Rectal smooth muscle tissue (tissue), 1 donor: ENCODE measurements at regions not wholly inside any gene's neighbourhood (a gene's known extent, or its start where the extent isn't known, plus 50 kb on each side); places are given as distances from the start of the nearest gene placed in this dataset.

ENCODE experiments used
- H3K27ac ChIP-seq: one replicate; pipeline ENCODE4 v1.7.0; 2013; ENCODE audit warnings: low read depth, low read length, inconsistent platforms
- H3K27me3 ChIP-seq: one replicate; pipeline ENCODE4 v1.7.0; 2013; ENCODE audit warnings: low read length; ENCODE audit not compliant: control insufficient read depth, insufficient read depth
- H3K36me3 ChIP-seq: one replicate; pipeline ENCODE4 v1.7.0; 2013; ENCODE audit warnings: low read length; ENCODE audit not compliant: control insufficient read depth, insufficient read depth
- H3K4me1 ChIP-seq: one replicate; pipeline ENCODE4 v1.7.0; 2013; ENCODE audit warnings: low read length; ENCODE audit not compliant: control insufficient read depth, insufficient read depth
- H3K4me3 ChIP-seq: one replicate; pipeline ENCODE4 v1.7.0; 2013; ENCODE audit warnings: low read length
- H3K9ac ChIP-seq: one replicate; pipeline ENCODE4 v1.7.0; 2013; ENCODE audit warnings: low read length

DNA sequence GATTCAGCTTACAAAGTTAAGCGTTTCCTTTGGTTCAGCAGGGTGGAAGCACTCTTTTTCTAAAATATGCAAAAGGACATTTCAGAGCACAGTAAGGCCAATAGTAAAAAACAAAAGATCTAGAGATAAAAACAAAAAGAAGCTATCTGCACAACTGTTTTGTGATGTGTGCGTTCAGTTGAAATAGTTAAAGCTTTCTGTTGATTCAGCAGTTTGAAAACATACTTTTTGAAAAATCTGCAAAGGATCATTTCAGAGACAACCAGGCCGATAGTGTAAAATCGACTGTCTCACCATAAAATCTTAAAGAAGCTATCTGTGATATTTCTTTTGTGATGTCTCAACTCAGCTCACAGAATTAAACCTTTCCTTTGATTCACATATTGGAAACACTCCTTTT lies 300.0 kb upstream of the ALG10B start:
- Histone ChIP-seq H3K4me3 (no peak overlapping the region), H3K27ac (no peak overlapping the region), H3K4me1 (no peaks in the 10 kb centered on the region), H3K36me3 (no peaks in the 10 kb centered on the region), H3K9ac (no peak overlapping the region), H3K27me3 (no peaks in the 10 kb centered on the region)

DNA sequence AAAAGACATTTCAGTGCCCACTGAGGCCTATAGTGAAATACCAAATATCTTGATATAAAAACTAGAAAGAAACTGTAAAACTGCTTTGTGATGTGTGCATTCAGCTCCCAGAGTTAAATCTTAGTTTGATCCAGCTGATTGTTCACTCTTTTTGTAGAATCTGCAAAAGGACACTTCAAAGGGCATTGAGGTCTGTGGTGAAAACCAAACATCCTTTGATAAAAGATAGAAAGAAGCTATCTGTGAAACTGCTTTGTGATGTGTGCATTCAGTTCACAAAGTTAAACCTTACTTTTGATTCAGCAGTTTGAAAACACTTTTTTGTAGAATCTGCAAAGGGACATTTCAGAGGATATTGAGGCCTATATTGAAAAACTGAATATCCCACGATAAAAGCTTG lies 290.7 kb upstream of the ALG10B start:
- Histone ChIP-seq H3K36me3 (no peaks in the 10 kb centered on the region), H3K4me3 (no peak overlapping the region), H3K9ac (no peak overlapping the region), H3K27ac (no peak overlapping the region), H3K4me1 (no peaks in the 10 kb centered on the region), H3K27me3 (no peaks in the 10 kb centered on the region)

DNA sequence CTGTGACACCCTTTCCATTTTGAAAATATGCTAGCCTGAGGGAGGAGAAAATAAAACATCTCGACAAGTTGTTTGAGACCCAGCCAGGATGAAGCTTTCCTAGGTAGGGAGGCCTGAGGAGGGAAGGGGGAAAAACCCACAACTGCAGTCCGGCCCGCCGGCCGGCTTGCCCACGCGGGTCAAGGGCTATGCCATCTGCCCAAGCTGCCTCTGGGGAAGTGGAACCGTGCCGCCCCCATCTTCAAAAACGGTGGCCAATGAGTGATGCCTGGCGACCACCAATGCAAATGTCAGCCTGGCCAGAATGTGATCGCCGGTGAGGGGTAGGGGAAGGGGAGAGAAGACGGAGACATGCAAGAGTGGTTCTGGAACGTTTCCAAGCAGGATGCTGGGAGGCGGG lies 263.5 kb upstream of the ALG10B start:
- Histone ChIP-seq H3K27ac (no peak overlapping the region), H3K27me3 (no peaks in the 10 kb centered on the region), H3K4me1 (no peaks in the 10 kb centered on the region), H3K36me3 (no peaks in the 10 kb centered on the region), H3K4me3 (no peak overlapping the region), H3K9ac (no peak overlapping the region)

DNA sequence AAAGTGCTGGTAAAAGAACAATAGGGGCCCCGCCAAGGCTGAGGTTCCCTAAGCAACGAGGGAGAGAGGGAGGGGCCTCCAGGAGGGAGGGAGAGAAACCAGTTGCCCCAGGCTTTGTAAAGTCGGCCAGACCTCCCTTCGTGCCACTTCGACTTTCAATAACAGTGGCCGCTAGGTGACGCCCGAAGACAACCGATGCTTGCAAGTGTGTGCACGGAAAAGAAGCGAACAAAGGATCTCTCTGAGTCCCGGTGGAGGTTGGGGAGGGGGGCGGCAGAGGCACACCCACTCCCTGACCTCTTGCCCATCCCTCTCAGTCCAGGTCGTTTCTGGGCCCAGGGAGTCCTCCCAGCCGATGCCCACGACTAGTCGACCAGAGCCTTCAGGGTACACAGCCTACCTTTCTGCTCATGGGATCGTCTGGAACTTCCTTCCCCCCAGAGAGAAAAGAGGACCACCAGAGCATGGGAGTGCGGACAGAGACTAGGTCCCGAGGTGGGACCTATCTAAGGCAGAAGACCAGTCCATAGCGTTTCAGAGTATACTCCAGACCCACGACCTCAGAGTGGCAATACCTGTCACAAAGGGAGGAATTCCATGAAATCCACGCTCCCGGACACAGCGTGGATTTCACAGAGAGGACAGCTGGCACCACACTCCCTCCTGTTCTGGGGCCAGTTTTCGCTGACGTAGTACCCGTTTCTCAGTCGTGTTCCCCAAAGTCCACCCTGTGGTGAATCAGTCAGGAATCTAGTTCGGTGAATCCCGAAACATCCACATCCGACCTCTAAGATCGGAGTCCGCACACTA lies 262.7 kb upstream of the ALG10B start:
- Histone ChIP-seq H3K36me3 (no peaks in the 10 kb centered on the region), H3K27me3 (no peaks in the 10 kb centered on the region), H3K4me1 (no peaks in the 10 kb centered on the region), H3K27ac (no peak overlapping the region), H3K4me3 (no peak overlapping the region), H3K9ac (no peak overlapping the region)

DNA sequence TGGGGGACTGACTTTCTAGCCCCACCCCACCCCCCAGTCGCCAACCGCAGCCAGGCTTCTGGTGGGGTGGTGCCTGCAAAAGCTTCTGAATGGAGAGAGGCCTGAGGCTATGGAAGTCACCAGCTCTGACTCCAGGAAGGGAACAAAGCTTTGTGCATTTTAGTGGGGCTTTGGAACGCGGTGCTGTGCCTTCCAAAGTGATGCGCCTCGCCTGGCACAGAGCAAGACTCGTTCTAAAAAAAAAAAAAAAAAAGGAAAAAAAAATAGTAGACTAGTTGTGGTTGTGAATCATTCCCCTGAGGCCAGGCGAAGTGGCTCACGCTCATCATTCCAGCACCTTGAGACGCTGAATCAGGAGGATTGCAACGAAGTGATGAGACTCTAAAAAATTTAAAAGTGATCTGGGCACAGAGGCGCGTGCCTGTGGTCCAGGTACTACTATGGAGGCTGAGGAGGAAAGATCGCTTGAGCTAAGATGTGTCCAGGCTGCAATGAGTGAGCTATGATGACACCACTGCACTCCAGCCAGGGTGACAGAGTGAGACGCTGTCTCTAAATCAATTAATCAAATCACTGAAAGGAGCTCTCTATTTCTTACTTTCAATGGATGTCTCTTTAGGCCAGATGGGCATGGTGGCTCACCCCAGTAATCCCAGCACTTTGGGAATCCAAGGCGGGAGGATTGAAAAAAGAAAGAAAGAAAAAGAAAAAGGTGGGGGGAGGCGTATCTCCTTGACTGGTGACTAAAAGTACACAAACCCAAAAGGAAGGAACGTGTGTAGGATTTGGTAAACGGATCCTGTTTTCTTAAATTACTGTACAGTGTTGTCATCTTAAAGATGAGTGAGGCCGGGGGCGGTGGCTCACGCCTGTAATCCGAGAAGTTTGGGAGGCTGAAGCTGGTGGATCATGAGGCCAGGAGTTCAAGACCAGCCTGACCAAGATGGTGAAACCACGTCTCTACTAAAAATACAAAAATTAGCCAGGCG lies 259.6 kb upstream of the ALG10B start:
- H3K27me3 ChIP-seq: no peaks in the 10 kb centered on the region
- no peaks in the 10 kb centered on the region for H3K36me3 ChIP-seq

DNA sequence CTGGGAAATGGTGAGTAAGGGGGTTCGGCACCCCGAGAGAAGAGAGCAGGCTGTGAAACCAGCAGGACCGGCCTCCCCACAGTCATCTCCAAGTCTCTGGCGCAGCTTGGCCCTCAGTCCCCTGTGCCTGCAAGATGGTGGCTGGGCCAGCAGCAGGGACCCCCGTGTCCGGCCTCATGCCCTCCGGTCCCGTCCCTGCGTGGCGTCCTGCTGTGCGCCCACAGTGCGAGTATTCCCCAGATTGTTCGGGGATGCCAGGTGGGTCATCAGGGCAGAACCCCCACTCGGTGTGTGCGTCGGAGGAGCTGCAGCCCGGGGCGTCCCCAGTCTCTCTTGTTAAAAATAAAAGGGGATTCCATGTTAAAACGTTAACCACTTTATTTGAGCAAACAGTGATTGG lies 216.9 kb upstream of the ALG10B start:
- Histone ChIP-seq H3K27ac (no peak overlapping the region), H3K4me1 (no peaks in the 10 kb centered on the region), H3K9ac (no peak overlapping the region), H3K4me3 (no peak overlapping the region), H3K36me3 (no peaks in the 10 kb centered on the region), H3K27me3 (no peaks in the 10 kb centered on the region)

More for the DNA sequence above, 259.6 kb upstream of the ALG10B start:
- H3K4me3 ChIP-seq: no peak overlapping the region
- H3K4me1 ChIP-seq: no peaks in the 10 kb centered on the region
- no peak overlapping the region for H3K27ac ChIP-seq
- H3K9ac ChIP-seq: no peak overlapping the region

DNA sequence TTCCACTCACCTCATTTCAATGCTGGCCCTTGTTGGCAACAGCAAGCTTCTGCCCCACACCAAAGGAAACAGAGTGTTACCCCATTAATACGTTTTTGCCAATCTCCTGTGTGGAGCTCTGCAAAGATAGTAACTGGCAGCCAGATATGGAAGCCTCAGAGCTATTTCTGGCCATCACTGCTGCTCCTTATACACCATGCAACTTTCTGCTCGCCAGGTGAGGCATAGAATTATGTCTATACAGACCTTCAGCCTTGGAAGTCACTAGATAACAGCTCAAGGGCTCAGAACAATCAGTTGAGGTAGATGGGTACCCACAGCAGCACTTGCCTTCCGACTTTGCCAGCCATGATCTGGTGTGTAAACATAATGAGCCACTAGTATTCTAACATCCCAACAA lies 214.8 kb upstream of the ALG10B start:
- H3K4me1 ChIP-seq: no peaks in the 10 kb centered on the region
- no peak overlapping the region for H3K9ac ChIP-seq
- no peak overlapping the region for H3K27ac ChIP-seq
- no peaks in the 10 kb centered on the region for H3K36me3 ChIP-seq
- no peaks in the 10 kb centered on the region for H3K27me3 ChIP-seq
- H3K4me3 ChIP-seq: no peak overlapping the region

DNA sequence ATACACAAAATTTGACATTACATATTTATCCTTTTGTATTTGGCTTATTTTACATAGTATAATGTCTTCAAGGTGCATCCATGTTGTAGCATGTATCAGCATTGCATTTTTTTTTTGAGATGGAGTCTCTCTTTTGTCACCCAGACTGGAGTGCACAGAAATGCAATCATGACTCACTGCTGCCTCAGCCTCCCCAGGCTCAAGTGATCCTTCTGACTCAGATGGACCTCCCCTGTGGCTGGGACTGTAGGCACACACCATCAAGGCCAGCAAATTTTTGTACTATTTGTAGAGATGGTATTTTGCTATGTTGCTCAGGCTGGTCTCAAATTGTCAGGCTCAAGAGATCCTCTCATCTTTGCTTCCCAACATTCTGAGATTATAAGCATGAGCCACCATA lies 214.4 kb upstream of the ALG10B start:
- no peaks in the 10 kb centered on the region for H3K36me3 ChIP-seq
- no peaks in the 10 kb centered on the region for H3K4me1 ChIP-seq
- no peak overlapping the region for H3K4me3 ChIP-seq
- H3K27ac ChIP-seq: no peak overlapping the region
- H3K27me3 ChIP-seq: no peaks in the 10 kb centered on the region
- no peak overlapping the region for H3K9ac ChIP-seq

DNA sequence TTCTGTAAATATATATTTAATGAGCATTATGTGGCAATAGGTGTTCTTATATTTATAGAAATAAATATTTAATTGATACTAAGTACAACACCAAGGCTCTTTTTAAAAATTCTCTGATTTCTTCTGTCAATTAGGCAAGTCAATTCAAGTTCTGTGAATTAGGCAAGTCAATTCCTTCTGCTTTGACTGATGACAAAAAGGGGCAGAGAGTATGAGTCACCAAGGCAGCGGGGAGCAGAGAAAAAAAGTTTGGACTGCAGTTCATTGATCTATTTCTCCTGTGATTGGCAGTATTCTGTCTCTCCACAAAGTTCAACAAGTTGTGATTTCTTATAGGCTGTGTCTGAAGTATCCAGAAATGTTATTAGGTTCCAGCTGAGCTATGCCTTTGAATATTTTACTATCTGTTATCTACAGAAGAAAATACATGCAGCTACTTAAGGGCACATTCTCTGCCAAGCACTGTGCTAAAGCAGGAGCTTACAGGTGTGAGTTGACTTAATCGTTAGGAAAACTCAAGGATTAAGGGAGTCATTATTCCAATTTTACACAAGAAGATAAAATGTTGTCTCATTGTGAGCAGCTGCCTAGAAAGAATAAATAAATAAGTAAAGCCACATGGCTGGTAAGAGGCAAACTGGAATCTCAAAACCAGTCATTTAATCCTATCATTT lies 206.4 kb upstream of the ALG10B start:
- Histone ChIP-seq H3K4me3 (no peak overlapping the region), H3K4me1 (no peaks in the 10 kb centered on the region), H3K27ac (no peak overlapping the region), H3K27me3 (no peaks in the 10 kb centered on the region), H3K9ac (no peak overlapping the region), H3K36me3 (no peaks in the 10 kb centered on the region)

DNA sequence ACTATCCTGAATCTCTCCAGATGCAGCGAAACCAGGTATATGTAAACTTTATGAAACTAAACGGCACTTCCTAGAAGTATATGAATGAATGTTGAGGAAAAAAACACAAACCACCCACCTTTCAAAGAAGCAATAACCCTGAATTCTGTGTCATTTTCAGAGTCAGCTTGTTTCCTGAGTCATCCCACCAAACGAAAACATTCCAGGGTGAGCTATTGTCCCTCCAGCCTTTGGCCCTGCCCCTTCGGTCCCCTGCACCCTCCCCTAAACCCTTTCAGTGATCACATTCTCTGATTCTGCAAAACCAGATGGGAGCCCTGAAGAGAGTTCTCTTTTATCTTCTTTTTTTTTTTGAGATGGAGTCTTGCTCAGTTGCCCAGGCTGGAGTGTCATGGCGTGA lies 202.6 kb upstream of the ALG10B start:
- no peaks in the 10 kb centered on the region for H3K27me3 ChIP-seq
- no peak overlapping the region for H3K4me3 ChIP-seq
- H3K9ac ChIP-seq: no peak overlapping the region
- no peaks in the 10 kb centered on the region for H3K36me3 ChIP-seq
- H3K4me1 ChIP-seq: no peaks in the 10 kb centered on the region
- no peak overlapping the region for H3K27ac ChIP-seq

DNA sequence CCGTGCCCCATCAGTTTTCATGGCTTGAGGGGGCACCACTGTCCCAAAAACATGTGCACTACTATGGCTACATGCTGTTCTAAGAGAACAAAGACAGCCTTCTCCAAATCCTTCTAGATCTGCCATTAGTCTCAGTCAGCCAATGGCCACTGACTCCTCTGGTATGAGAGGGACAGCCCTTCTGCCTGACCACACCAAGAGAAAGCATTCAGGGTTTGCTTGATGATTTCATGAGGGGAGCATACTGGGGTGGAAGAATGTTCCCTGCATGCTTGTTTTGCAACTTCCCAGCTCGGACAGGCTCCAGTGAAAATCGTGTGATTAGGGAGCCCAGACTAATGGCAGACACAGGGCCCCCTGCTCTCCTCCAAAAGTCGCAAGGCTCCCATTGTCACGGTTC lies 199.6 kb upstream of the ALG10B start:
- no peaks in the 10 kb centered on the region for H3K4me1 ChIP-seq
- H3K27ac ChIP-seq: no peak overlapping the region
- H3K9ac ChIP-seq: no peak overlapping the region
- H3K27me3 ChIP-seq: no peaks in the 10 kb centered on the region
- H3K36me3 ChIP-seq: no peaks in the 10 kb centered on the region
- no peak overlapping the region for H3K4me3 ChIP-seq

DNA sequence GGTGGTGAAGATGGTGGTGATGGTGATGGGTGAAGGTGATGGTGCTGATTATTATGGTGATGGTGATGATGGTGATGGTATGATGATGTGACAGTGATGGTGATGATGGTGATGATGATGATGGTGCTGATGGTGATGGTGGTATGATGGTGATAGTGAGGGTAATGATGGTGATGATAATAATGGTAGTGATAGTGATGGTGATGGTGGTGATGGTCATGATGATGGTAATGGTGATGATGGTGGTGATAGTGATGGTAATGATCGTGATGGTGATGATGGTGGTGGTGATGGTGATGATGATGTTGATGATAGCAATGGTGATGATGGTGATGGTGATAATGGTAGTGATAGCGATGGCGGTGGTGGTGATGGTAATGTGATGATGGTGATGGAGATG lies 197.9 kb upstream of the ALG10B start:
- H3K36me3 ChIP-seq: no peaks in the 10 kb centered on the region
- H3K27ac ChIP-seq: no peak overlapping the region
- no peak overlapping the region for H3K4me3 ChIP-seq
- no peak overlapping the region for H3K9ac ChIP-seq
- H3K27me3 ChIP-seq: no peaks in the 10 kb centered on the region
- H3K4me1 ChIP-seq: no peaks in the 10 kb centered on the region
